ENCODE measurements at regions not wholly inside any gene's neighbourhood (a gene's known extent, or its start where the extent isn't known, plus 50 kb on each side); places are given as distances from the start of the nearest gene placed in this dataset.
A peak's percentile ranks its signal among the peaks of the same experiment; 100 is the strongest.

GRCh38 chr12:92337128-92337527 lies 191.5 kb upstream of the BTG1 start:
- Mint-ChIP-seq H3K4me1 (ENCODE audit: insufficient read depth, unreplicated experiment) (no peaks in the 10 kb centered on the region), H3K36me3 (ENCODE audit: insufficient read depth, unreplicated experiment) (no peaks in the 10 kb centered on the region), H3K4me3 (ENCODE audit: unreplicated experiment) (no peak overlapping the region), H3K27me3 (ENCODE audit: insufficient read depth, unreplicated experiment) (no peaks in the 10 kb centered on the region), H3K27ac (ENCODE audit: low read depth, unreplicated experiment) (no peak overlapping the region), H3K9me3 (ENCODE audit: unreplicated experiment) (no peaks in the 10 kb centered on the region)
- DNase-seq (ENCODE audit: unreplicated experiment) = no peak
- ChIA-PET POLR2A (interaction anchor here (0.7 kb wide), 2 partner anchors 210 to 613 kb away, joined by 3 to 4 read pairs; no protein-coding TSS in a partner anchor), CTCF (interaction anchor here (0.6 to 1.1 kb wide), 2 partner anchors 56 to 185 kb away, joined by 3 read pairs; no protein-coding TSS in a partner anchor)
- intact Hi-C loops (cut with micrococcal nuclease) = no loop called here
- no TSS peak for BruUV-seq (replicated peaks)
- no peak for TF ChIP-seq CTCF (IDR thresholded peaks at IDR 0.05; ENCODE audit: unreplicated experiment)

- H3K9me3 Mint-ChIP-seq (ENCODE audit: unreplicated experiment) = no peaks in the 10 kb centered on the region
- no TSS peak for BruUV-seq (replicated peaks)
- intact Hi-C loops (cut with micrococcal nuclease) = no loop called here
- ChIA-PET CTCF (interaction anchor here (1.1 kb wide), 1 partner anchor 184 kb away, joined by 3 read pairs; no protein-coding TSS in a partner anchor), POLR2A (interaction anchor here (0.7 kb wide), 2 partner anchors 211 to 613 kb away, joined by 3 to 4 read pairs; no protein-coding TSS in a partner anchor)
- H3K27ac Mint-ChIP-seq (ENCODE audit: low read depth, unreplicated experiment) = no peak overlapping the region
- H3K27me3 Mint-ChIP-seq (ENCODE audit: insufficient read depth, unreplicated experiment) = no peaks in the 10 kb centered on the region
- TF ChIP-seq CTCF (IDR thresholded peaks at IDR 0.05; ENCODE audit: unreplicated experiment) = no peak
- H3K4me1 Mint-ChIP-seq (ENCODE audit: insufficient read depth, unreplicated experiment) = no peaks in the 10 kb centered on the region
- no peak overlapping the region for H3K4me3 Mint-ChIP-seq (ENCODE audit: unreplicated experiment)
- no peaks in the 10 kb centered on the region for H3K36me3 Mint-ChIP-seq (ENCODE audit: insufficient read depth, unreplicated experiment)
- no peak for DNase-seq (ENCODE audit: unreplicated experiment)
Measured at GRCh38 chr12:92336641-92337040, 191.0 kb upstream of the BTG1 start.

- ChIA-PET POLR2A (interaction anchor here (0.8 to 1.5 kb wide), 2 partner anchors 105 to 190 kb away, joined by 3 to 4 read pairs; partner anchors contain the start of gene BTG1), CTCF (no interaction called here)
- no TSS peak for BruUV-seq (replicated peaks)
- Mint-ChIP-seq H3K27ac (ENCODE audit: low read depth, unreplicated experiment) (no peak overlapping the region), H3K9me3 (ENCODE audit: unreplicated experiment) (no peaks in the 10 kb centered on the region), H3K4me3 (ENCODE audit: unreplicated experiment) (no peak overlapping the region), H3K36me3 (ENCODE audit: insufficient read depth, unreplicated experiment) (no peaks in the 10 kb centered on the region), H3K4me1 (ENCODE audit: insufficient read depth, unreplicated experiment) (no peaks in the 10 kb centered on the region), H3K27me3 (ENCODE audit: insufficient read depth, unreplicated experiment) (no peaks in the 10 kb centered on the region)
- DNase-seq (ENCODE audit: unreplicated experiment) = no peak
- intact Hi-C loops (cut with micrococcal nuclease) = no loop called here
- no peak for TF ChIP-seq CTCF (IDR thresholded peaks at IDR 0.05; ENCODE audit: unreplicated experiment)
Measured at GRCh38 chr12:92335831-92336230, 190.2 kb upstream of the BTG1 start.

- TF ChIP-seq CTCF (IDR thresholded peaks at IDR 0.05; ENCODE audit: unreplicated experiment) = no peak
- ChIA-PET CTCF (interaction anchor here (0.6 kb wide), 1 partner anchor 573 kb away, joined by 3 read pairs; no protein-coding TSS in a partner anchor), POLR2A (interaction anchor here (0.8 kb wide), 1 partner anchor 35 kb away, joined by 3 read pairs; no protein-coding TSS in a partner anchor)
- no peaks in the 10 kb centered on the region for H3K9me3 Mint-ChIP-seq (ENCODE audit: unreplicated experiment)
- no peak overlapping the region for H3K27ac Mint-ChIP-seq (ENCODE audit: low read depth, unreplicated experiment)
- H3K36me3 Mint-ChIP-seq (ENCODE audit: insufficient read depth, unreplicated experiment) = no peaks in the 10 kb centered on the region
- intact Hi-C loops (cut with micrococcal nuclease) = no loop called here
- H3K4me1 Mint-ChIP-seq (ENCODE audit: insufficient read depth, unreplicated experiment) = no peaks in the 10 kb centered on the region
- H3K4me3 Mint-ChIP-seq (ENCODE audit: unreplicated experiment) = no peak overlapping the region
- no peaks in the 10 kb centered on the region for H3K27me3 Mint-ChIP-seq (ENCODE audit: insufficient read depth, unreplicated experiment)
- DNase-seq (ENCODE audit: unreplicated experiment) = peak; percentile 18
- BruUV-seq (replicated peaks) = no TSS peak
Measured at GRCh38 chr12:92334552-92334951, 188.9 kb upstream of the BTG1 start.

Measured in MCF 10A (cell line).